ENCODE measurements at regions not wholly inside any gene's neighbourhood (a gene's known extent, or its start where the extent isn't known, plus 50 kb on each side); places are given as distances from the start of the nearest gene placed in this dataset.

- no peak overlapping the region for H4K91ac ChIP-seq (replicated peaks; ENCODE audit: insufficient read length, low read length)
- no peak overlapping the region for H3K14ac ChIP-seq (ENCODE audit: insufficient read length)
- ChIA-PET CTCF (ENCODE audit: partially characterized antibody) (interaction anchor here (0.6 to 1.4 kb wide), 6 partner anchors 9 to 694 kb away, joined by 3 to 4 read pairs (median 3); no protein-coding TSS in a partner anchor), POLR2A (ENCODE audit: partially characterized antibody) (interaction anchor here (0.5 kb wide), 1 partner anchor 324 kb away, joined by 3 read pairs; no protein-coding TSS in a partner anchor)
- no peaks in the 10 kb centered on the region for H3K9me3 ChIP-seq (ENCODE audit: insufficient read depth in 2 of 2, low read depth in 1 of 2, low read length in 1 of 2)
- H4K8ac ChIP-seq (ENCODE audit: extremely low read depth, insufficient read depth, low read length): no peak overlapping the region
- 77% methylated on average over 1 of the region's 1 CpG; no CpG with 5 or more reads in 1 of the 2 experiments for WGBS, 2 experiments (ENCODE audit: extremely low coverage in 1 of 2, insufficient coverage in 1 of 2, insufficient read length in 1 of 2, insufficient replicate concordance in 2 of 2, low coverage in 1 of 2, low lambda C conversion rate in 2 of 2, missing lambda C conversion rate in 1 of 2)
- H2BK20ac ChIP-seq (ENCODE audit: low read length): no peak overlapping the region
- H3K9ac ChIP-seq (replicated peaks in 1 of 4; ENCODE audit: extremely low read depth in 1 of 4, low read depth in 3 of 4, low read length in 3 of 4): no peak overlapping the region
- no peak for DNase-seq (ENCODE audit: low read depth in 1 of 2, low spot score in 2 of 2)
- H2AFZ ChIP-seq (ENCODE audit: low read length): no peak overlapping the region
- H3K23me2 ChIP-seq (ENCODE audit: low read depth, low read length): no peaks in the 10 kb centered on the region
- no peak overlapping the region for H3K18ac ChIP-seq (ENCODE audit: extremely low read depth, low read length)
- no peak overlapping the region for H2AK5ac ChIP-seq (ENCODE audit: low read depth, low read length)
- no peaks in the 10 kb centered on the region for H3K79me1 ChIP-seq (ENCODE audit: low read depth, low read length)
- no peak overlapping the region for H3K27ac ChIP-seq (ENCODE audit: low read depth, low read length)
- H2BK15ac ChIP-seq (ENCODE audit: low read length): no peak overlapping the region
- H4K20me1 ChIP-seq (replicated peaks in 1 of 2; ENCODE audit: control insufficient read depth in 1 of 2, insufficient read depth in 2 of 2, low read length in 2 of 2): no peaks in the 10 kb centered on the region
- H3K27me3 ChIP-seq (replicated peaks in 1 of 4; ENCODE audit: control insufficient read depth in 3 of 4, extremely low read depth in 1 of 4, insufficient read depth in 3 of 4, low read length in 3 of 4): peaks cover 0 to 2% (median 0%) of the 10 kb centered on the region in 4 experiments; a peak in 1 of 7 replicates
- TF ChIP-seq SP2 (IDR thresholded peaks at IDR 0.05; ENCODE audit: low read length) (no peak), ZNF274 (IDR thresholded peaks at IDR 0.05; ENCODE audit: borderline replicate concordance, extremely low read depth, low read length) (no peak), RXRA (IDR thresholded peaks at IDR 0.05; ENCODE audit: insufficient read depth, low read depth, low read length) (no peak), SP1 (IDR thresholded peaks at IDR 0.05; ENCODE audit: low read depth, low read length) (no peak), EP300 (IDR thresholded peaks at IDR 0.05; ENCODE audit: borderline replicate concordance in 1 of 2, low read depth in 2 of 2, low read length in 2 of 2) (no peak), KDM5A (IDR thresholded peaks at IDR 0.05; ENCODE audit: low read length) (no peak), JUN (IDR thresholded peaks at IDR 0.05; ENCODE audit: low read depth, low read length) (no peak), ATF3 (IDR thresholded peaks at IDR 0.05; ENCODE audit: insufficient read depth, low read depth, low read length) (no peak), CHD1 (IDR thresholded peaks at IDR 0.05; ENCODE audit: low read depth, low read length) (no peak), RFX5 (IDR thresholded peaks at IDR 0.05; ENCODE audit: borderline replicate concordance, low read depth, low read length) (no peak), SUZ12 (IDR thresholded peaks at IDR 0.05; ENCODE audit: low read length) (no peak)
- no peak overlapping the region for H3K4me2 ChIP-seq (ENCODE audit: insufficient read depth in 1 of 2, low read depth in 2 of 2, low read length in 2 of 2)
- H3K4me1 ChIP-seq (replicated peaks in 1 of 4; ENCODE audit: control insufficient read depth in 3 of 4, insufficient read depth in 4 of 4, low read length in 3 of 4): peaks cover 1 to 4% (median 3%) of the 10 kb centered on the region in 4 experiments; a peak in 4 of 7 replicates
- H3K36me3 ChIP-seq (ENCODE audit: control insufficient read depth in 2 of 4, insufficient read depth in 4 of 4, low read length in 3 of 4): no peaks in the 10 kb centered on the region
- FAIRE-seq: no peak
- no peak overlapping the region for H2BK5ac ChIP-seq (ENCODE audit: low read depth, low read length)
- no peak overlapping the region for H4K5ac ChIP-seq (ENCODE audit: insufficient read length, low read depth, low read length)
- no peak overlapping the region for H2BK120ac ChIP-seq (replicated peaks; ENCODE audit: low read depth, low read length)
- no peaks in the 10 kb centered on the region for H3K79me2 ChIP-seq (ENCODE audit: control insufficient read depth in 1 of 2, insufficient read depth in 2 of 2, low read length in 2 of 2)
- no peak overlapping the region for H3K4me3 ChIP-seq (ENCODE audit: extremely low read depth in 1 of 4, insufficient read depth in 2 of 4, low read depth in 3 of 4, low read length in 4 of 4)
- no peak overlapping the region for H3K23ac ChIP-seq (ENCODE audit: insufficient read length)
- H2BK12ac ChIP-seq (ENCODE audit: low read depth, low read length): no peak overlapping the region
- H3K56ac ChIP-seq (replicated peaks; ENCODE audit: insufficient read length, low read depth, low read length): no peak overlapping the region
- no peak overlapping the region for H3K4ac ChIP-seq (replicated peaks; ENCODE audit: insufficient read length, low read depth, low read length)
Measured at GRCh38 chr2:16336491-16336890, 329.1 kb downstream of the CYRIA start.

Measured in H1 (cell line).